H1 (cell line): ENCODE measurements at regions not wholly inside any gene's neighbourhood (a gene's known extent, or its start where the extent isn't known, plus 50 kb on each side); places are given as distances from the start of the nearest gene placed in this dataset.

Experiments used
- CTCF ChIA-PET: fragments of 300-600 bp; sonication (Branson Sonifier 250); formaldehyde crosslinking; loops from one replicate; lab custom pipeline; 2021; ENCODE audit not compliant: partially characterized antibody; lab: Charles Lee
- POLR2A ChIA-PET: fragments of 300-600 bp; sonication (Branson Sonifier 250); formaldehyde crosslinking; loops from one replicate; lab custom pipeline; 2021; ENCODE audit warnings: inconsistent platforms; ENCODE audit not compliant: partially characterized antibody; lab: Charles Lee
- DNase-seq, 2 experiments: peaks; one replicate each; pipeline versions ENCODE4 v3.0.0 to v3.0.0-alpha.2; 2010 to 2022; ENCODE audit warnings: low spot score in 2 of 2, low read depth in 1 of 2, mixed read lengths in 1 of 2
- FAIRE-seq: peaks from 2 replicates; lab custom pipeline; 2011; peaks lifted over from hg19 to GRCh38; lab: Jason Lieb, UNC
- H2AFZ ChIP-seq: 2 replicates; pipeline ENCODE4 v1.8.1; 2012; ENCODE audit warnings: low read length, inconsistent platforms
- H2AK5ac ChIP-seq: 2 replicates; pipeline ENCODE4 v1.6.1; 2013; ENCODE audit warnings: low read depth, low read length
- H2BK120ac ChIP-seq: replicated peaks from 2 replicates; pipeline ENCODE3; 2013; ENCODE audit warnings: low read depth, low read length, inconsistent platforms
- H2BK12ac ChIP-seq: 2 replicates; pipeline ENCODE4 v1.6.1; 2013; ENCODE audit warnings: low read depth, low read length
- H2BK15ac ChIP-seq: 2 replicates; pipeline ENCODE4 v1.6.1; 2013; ENCODE audit warnings: low read length
- H2BK20ac ChIP-seq: 2 replicates; pipeline ENCODE4 v1.6.1; 2013; ENCODE audit warnings: low read length
- H2BK5ac ChIP-seq: 2 replicates; pipeline ENCODE4 v1.6.1; 2013; ENCODE audit warnings: low read depth, low read length
- H3K14ac ChIP-seq: 2 replicates; pipeline ENCODE4 v1.6.1; 2013; ENCODE audit warnings: inconsistent platforms; ENCODE audit not compliant: insufficient read length
- H3K18ac ChIP-seq: 2 replicates; pipeline ENCODE4 v1.6.1; 2013; ENCODE audit warnings: low read length; ENCODE audit errors: extremely low read depth
- H3K23ac ChIP-seq: 2 replicates; pipeline ENCODE4 v1.6.1; 2013; ENCODE audit warnings: inconsistent platforms; ENCODE audit not compliant: insufficient read length
- H3K23me2 ChIP-seq: 2 replicates; pipeline ENCODE4 v1.6.1; 2013; ENCODE audit warnings: low read depth, low read length
- H3K27ac ChIP-seq: 2 replicates; pipeline ENCODE4 v1.6.1; 2011; ENCODE audit warnings: low read depth, low read length, inconsistent platforms
- H3K27me3 ChIP-seq, 4 experiments: replicated peaks in 1 of 4; 1 replicate in 1 of 4; 2 replicates in 3 of 4; pipeline versions ENCODE4 v1.6.1 to v1.8.1; 2011 to 2013; ENCODE audit warnings: low read length in 3 of 4, mild to moderate bottlenecking in 3 of 4, inconsistent platforms in 2 of 4, mixed read lengths in 2 of 4, moderate library complexity in 1 of 4; ENCODE audit not compliant: control insufficient read depth in 3 of 4, insufficient read depth in 3 of 4; ENCODE audit errors: extremely low read depth in 1 of 4
- H3K36me3 ChIP-seq, 4 experiments: 2 replicates each; pipeline versions ENCODE4 v1.6.1 to v1.8.1; 2011 to 2013; ENCODE audit warnings: mild to moderate bottlenecking in 4 of 4, low read length in 3 of 4, moderate library complexity in 2 of 4, control low read depth in 1 of 4, inconsistent platforms in 1 of 4; ENCODE audit not compliant: insufficient read depth in 4 of 4, control insufficient read depth in 2 of 4
- H3K4ac ChIP-seq: replicated peaks from 2 replicates; pipeline ENCODE3; 2013; ENCODE audit warnings: low read length, low read depth, mixed read lengths, inconsistent platforms; ENCODE audit not compliant: insufficient read length
- H3K4me1 ChIP-seq, 4 experiments: replicated peaks in 1 of 4; 1 replicate in 1 of 4; 2 replicates in 3 of 4; pipeline versions ENCODE4 v1.6.1 to v1.8.1; 2011 to 2013; ENCODE audit warnings: low read length in 3 of 4, inconsistent platforms in 2 of 4, mixed read lengths in 1 of 4; ENCODE audit not compliant: insufficient read depth in 4 of 4, control insufficient read depth in 3 of 4
- H3K4me2 ChIP-seq, 2 experiments: 2 replicates each; pipeline versions ENCODE4 v1.6.1 to v1.8.1; 2011 to 2013; ENCODE audit warnings: low read depth in 2 of 2, low read length in 2 of 2, control low read depth in 1 of 2, inconsistent platforms in 1 of 2, mild to moderate bottlenecking in 1 of 2; ENCODE audit not compliant: insufficient read depth in 1 of 2
- H3K4me3 ChIP-seq, 4 experiments: fragments of 200-600, 300-600 bp in 1 of 4; sonication (generic), shearing (Covaris generic), sonication (Bioruptor Twin) in 1 of 4; 2 replicates each; pipeline versions ENCODE4 v1.5.1 to v1.8.1; 2011 to 2016; ENCODE audit warnings: low read length in 4 of 4, low read depth in 3 of 4, control low read depth in 2 of 4, inconsistent platforms in 2 of 4, mild to moderate bottlenecking in 2 of 4, mixed read lengths in 1 of 4, moderate library complexity in 1 of 4; ENCODE audit not compliant: insufficient read depth in 2 of 4; ENCODE audit errors: extremely low read depth in 1 of 4
- H3K56ac ChIP-seq: replicated peaks from 2 replicates; pipeline ENCODE3; 2013; ENCODE audit warnings: low read depth, mild to moderate bottlenecking, mixed read lengths, low read length, inconsistent platforms; ENCODE audit not compliant: insufficient read length
- H3K79me1 ChIP-seq: 2 replicates; pipeline ENCODE4 v1.6.1; 2013; ENCODE audit warnings: low read depth, low read length, control low read depth
- H3K79me2 ChIP-seq, 2 experiments: 2 replicates each; pipeline versions ENCODE4 v1.6.1 to v1.8.1; 2012 to 2013; ENCODE audit warnings: low read length in 2 of 2, mild to moderate bottlenecking in 2 of 2, inconsistent platforms in 1 of 2; ENCODE audit not compliant: insufficient read depth in 2 of 2, control insufficient read depth in 1 of 2
- H3K9ac ChIP-seq, 4 experiments: replicated peaks in 1 of 4; 1 replicate in 1 of 4; 2 replicates in 3 of 4; pipeline versions ENCODE4 v1.6.1 to v1.8.1; 2011 to 2013; ENCODE audit warnings: low read depth in 3 of 4, low read length in 3 of 4, control low read depth in 2 of 4, mild to moderate bottlenecking in 2 of 4, moderate library complexity in 2 of 4, inconsistent platforms in 1 of 4; ENCODE audit errors: extremely low read depth in 1 of 4
- H3K9me3 ChIP-seq, 2 experiments: 2 replicates each; pipeline versions ENCODE4 v1.6.1 to v1.8.1; 2012 to 2013; ENCODE audit warnings: mild to moderate bottlenecking in 2 of 2, moderate library complexity in 2 of 2, control low read depth in 1 of 2, inconsistent platforms in 1 of 2, low read depth in 1 of 2, low read length in 1 of 2, mixed read lengths in 1 of 2; ENCODE audit not compliant: insufficient read depth in 2 of 2
- H4K20me1 ChIP-seq, 2 experiments: replicated peaks in 1 of 2; 2 replicates each; pipeline versions ENCODE3 to v1.8.1; 2011 to 2013; ENCODE audit warnings: inconsistent platforms in 2 of 2, low read length in 2 of 2, mild to moderate bottlenecking in 1 of 2; ENCODE audit not compliant: insufficient read depth in 2 of 2, control insufficient read depth in 1 of 2
- H4K5ac ChIP-seq: 2 replicates; pipeline ENCODE4 v1.6.1; 2013; ENCODE audit warnings: low read length, low read depth, mixed read lengths, inconsistent platforms; ENCODE audit not compliant: insufficient read length
- H4K8ac ChIP-seq: 2 replicates; pipeline ENCODE4 v1.8.0; 2013; ENCODE audit warnings: mild to moderate bottlenecking, moderate library complexity, low read length, inconsistent platforms; ENCODE audit not compliant: insufficient read depth; ENCODE audit errors: extremely low read depth
- H4K91ac ChIP-seq: replicated peaks from 2 replicates; pipeline ENCODE3; 2013; ENCODE audit warnings: low read length, mixed read lengths, inconsistent platforms; ENCODE audit not compliant: insufficient read length
- BCL11A ChIP-seq, 2 experiments: IDR thresholded peaks; one replicate each; pipeline ENCODE4 v1.6.1; 2011; ENCODE audit warnings: low read depth in 2 of 2, low read length in 2 of 2, mild to moderate bottlenecking in 2 of 2
- CBX8 ChIP-seq: fragments of 300-800, 300-1000 bp; sonication (generic); IDR thresholded peaks from 2 replicates; pipeline ENCODE4 v1.7.1; 2016; ENCODE audit warnings: low read depth, low read length, borderline replicate concordance
- CTCF ChIP-seq, 3 experiments: IDR thresholded peaks; 1 replicate in 2 of 3; 2 replicates in 1 of 3; pipeline versions ENCODE4 v1.5.1 to v1.6.1; 2011; ENCODE audit warnings: low read length in 3 of 3, mild to moderate bottlenecking in 3 of 3, inconsistent platforms in 2 of 3, low read depth in 1 of 3, moderate library complexity in 1 of 3; ENCODE audit not compliant: insufficient read depth in 1 of 3; ENCODE audit errors: control extremely low read depth in 1 of 3
- FOSL1 ChIP-seq: IDR thresholded peaks from 2 replicates; pipeline ENCODE4 v1.6.1; 2011; ENCODE audit warnings: mild to moderate bottlenecking, low read depth, low read length, moderate library complexity; ENCODE audit not compliant: insufficient read depth
- JUND ChIP-seq: IDR thresholded peaks from 2 replicates; pipeline ENCODE4 v1.6.1; 2011; ENCODE audit warnings: mild to moderate bottlenecking, improper control_type of control experiment, low read length
- KDM5A ChIP-seq: fragments of 200-600 bp; IDR thresholded peaks from 2 replicates; pipeline ENCODE4 v1.7.1; 2012; ENCODE audit warnings: mild to moderate bottlenecking, low read length, inconsistent platforms, mixed read lengths
- POLR2A ChIP-seq, 2 experiments: IDR thresholded peaks; 1 replicate in 1 of 2; 2 replicates in 1 of 2; pipeline ENCODE4 v1.6.1; 2011; ENCODE audit warnings: low read depth in 2 of 2, low read length in 2 of 2, mild to moderate bottlenecking in 2 of 2; ENCODE audit errors: control extremely low read depth in 1 of 2
- POU5F1 ChIP-seq: IDR thresholded peaks from 2 replicates; pipeline ENCODE4 v1.6.1; 2011; ENCODE audit warnings: low read depth, mild to moderate bottlenecking, low read length, moderate library complexity
- RBBP5 ChIP-seq: IDR thresholded peaks from 2 replicates; pipeline ENCODE4 v1.7.1; 2012; ENCODE audit warnings: low read depth, mild to moderate bottlenecking, inconsistent platforms, low read length, moderate library complexity, borderline replicate concordance
- RFX5 ChIP-seq: IDR thresholded peaks from 2 replicates; pipeline ENCODE4 v1.6.1; 2011; ENCODE audit warnings: low read depth, low read length, improper control_type of control experiment, borderline replicate concordance
- SIX5 ChIP-seq: IDR thresholded peaks from 2 replicates; pipeline ENCODE4 v1.6.1; 2011; ENCODE audit warnings: mild to moderate bottlenecking, low read depth, low read length
- SP4 ChIP-seq: IDR thresholded peaks from 2 replicates; pipeline ENCODE4 v1.6.1; 2012; ENCODE audit warnings: low read length, inconsistent platforms
- SRF ChIP-seq: IDR thresholded peaks from 2 replicates; pipeline ENCODE4 v1.6.1; 2011; ENCODE audit warnings: mild to moderate bottlenecking, low read depth, low read length, moderate library complexity
- YY1 ChIP-seq: IDR thresholded peaks from 2 replicates; pipeline ENCODE4 v1.6.1; 2011; ENCODE audit warnings: low read depth, mild to moderate bottlenecking, low read length
- WGBS, 2 experiments: shearing (Covaris generic) in 1 of 2; methylation state at CpG; one replicate each; pipeline versions ENCODE4 v1.1.6 to v1.1.7; 2013 to 2015; ENCODE audit warnings: low lambda C conversion rate in 2 of 2, mixed read lengths in 2 of 2, inconsistent platforms in 1 of 2, low coverage in 1 of 2, missing lambda C conversion rate in 1 of 2; ENCODE audit not compliant: insufficient replicate concordance in 2 of 2, insufficient coverage in 1 of 2, insufficient read length in 1 of 2; ENCODE audit errors: extremely low coverage in 1 of 2, missing lambda C conversion rate in 1 of 2; 5-methylcytosine and 5-hydroxymethylcytosine counted together

DNA sequence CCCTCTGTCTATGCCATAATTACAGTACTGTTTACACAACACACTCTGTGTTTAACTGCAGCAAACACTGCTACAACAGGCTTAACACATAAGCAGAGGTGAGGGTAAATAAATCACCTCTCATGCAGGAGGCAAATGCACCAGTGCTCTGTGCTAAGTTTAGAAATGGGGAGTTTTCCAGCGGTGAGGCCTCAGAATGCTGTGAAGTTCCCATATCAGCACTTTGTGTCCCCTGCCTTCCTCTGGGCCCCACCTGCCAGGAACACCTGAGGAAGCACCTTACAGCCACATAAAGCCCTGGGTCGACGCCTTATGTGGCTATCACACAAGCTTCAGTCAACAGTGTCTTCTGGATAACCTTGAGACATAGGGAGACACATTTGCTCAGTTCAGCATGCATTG, 304.5 kb downstream of the HAPSTR1 start:
- Histone ChIP-seq H4K8ac (no peak overlapping the region), H3K4me3 (no peak overlapping the region)
- TF ChIP-seq BCL11A (IDR thresholded peaks at IDR 0.05; ENCODE audit: low read depth in 2 of 2, low read length in 2 of 2) (no peak), RFX5 (no peak), KDM5A (no peak), FOSL1 (no peak), CTCF (IDR thresholded peaks at IDR 0.05; ENCODE audit: control extremely low read depth in 1 of 3, insufficient read depth in 1 of 3, low read depth in 1 of 3, low read length in 3 of 3) (no peak), POU5F1 (no peak), SIX5 (no peak), JUND (no peak), CBX8 (no peak), RBBP5 (no peak), POLR2A (IDR thresholded peaks at IDR 0.05; ENCODE audit: control extremely low read depth in 1 of 2, low read depth in 2 of 2, low read length in 2 of 2) (no peak), YY1 (no peak), SRF (no peak), SP4 (no peak)

More for the DNA sequence above, 304.5 kb downstream of the HAPSTR1 start:
- Histone ChIP-seq H3K23me2 (peaks cover 1% of the 10 kb centered on the region; the same call in 1 of the 2 replicates), H3K9me3 (no peaks in the 10 kb centered on the region), H2BK12ac (no peak overlapping the region), H3K27ac (no peak overlapping the region), H3K4ac (no peak overlapping the region), H3K4me1 (no peaks in the 10 kb centered on the region), H4K20me1 (no peaks in the 10 kb centered on the region), H3K56ac (no peak overlapping the region), H3K9ac (no peak overlapping the region), H3K36me3 (no peaks in the 10 kb centered on the region; a peak in 1 of 8 replicates), H3K79me1 (no peaks in the 10 kb centered on the region), H3K4me2 (no peak overlapping the region), H3K79me2 (no peaks in the 10 kb centered on the region), H3K23ac (no peak overlapping the region), H3K27me3 (no peaks in the 10 kb centered on the region), H2BK120ac (no peak overlapping the region), H3K14ac (no peak overlapping the region), H3K18ac (no peak overlapping the region), H2BK20ac (no peak overlapping the region), H4K5ac (no peak overlapping the region), H2BK15ac (no peak overlapping the region), H2AFZ (no peak overlapping the region), H2AK5ac (no peak overlapping the region), H2BK5ac (no peak overlapping the region), H4K91ac (no peak overlapping the region)
- no peak for DNase-seq
- ChIA-PET POLR2A (no interaction called here), CTCF (no interaction called here)
- no peak for FAIRE-seq
- WGBS, 2 experiments: 83% methylated on average over 3 of the region's 3 CpGs; no CpG with 5 or more reads in 1 of the 2 experiments
